Naive B cell (primary cell): ENCODE measurements at regions not wholly inside any gene's neighbourhood (a gene's known extent, or its start where the extent isn't known, plus 50 kb on each side); places are given as distances from the start of the nearest gene placed in this dataset.
"Not testable (repeated sequence)": the region's sequence is repeated elsewhere in the genome, so short reads cannot be mapped to it uniquely, and the experiment has no call there.

ENCODE experiments used
- ATAC-seq, 2 donors: fragments of 150-1000 bp; cut with Tn5 transposase; 2 replicates each; pipeline ENCODE4 v1.10.0; 2021; ENCODE audit warnings: low read depth in 2 of 2, mild to moderate bottlenecking in 2 of 2, moderate library complexity in 2 of 2
- DNase-seq: peaks from one replicate; pipeline ENCODE4 v3.0.0; 2022
- H3K27ac Mint-ChIP-seq, 6 donors: one replicate each; pipeline ENCODE4 v1.8.0; 2020 to 2022; ENCODE audit warnings: mild to moderate bottlenecking in 6 of 6, mixed read lengths in 6 of 6, moderate library complexity in 5 of 6, inconsistent platforms in 2 of 6
- H3K27me3 Mint-ChIP-seq, 3 donors: one replicate each; pipeline ENCODE4 v1.8.0; 2021 to 2022; ENCODE audit warnings: mixed read lengths in 3 of 3, mild to moderate bottlenecking in 1 of 3
- H3K36me3 Mint-ChIP-seq, 2 donors: one replicate each; pipeline ENCODE4 v1.8.0; 2020 to 2022; ENCODE audit warnings: mixed read lengths in 2 of 2, inconsistent platforms in 1 of 2, mild to moderate bottlenecking in 1 of 2
- H3K4me1 Mint-ChIP-seq, 3 donors: one replicate each; pipeline ENCODE4 v1.8.0; 2020 to 2022; ENCODE audit warnings: mixed read lengths in 3 of 3, inconsistent platforms in 1 of 3, mild to moderate bottlenecking in 1 of 3, moderate library complexity in 1 of 3
- H3K4me3 Mint-ChIP-seq, 8 donors: one replicate each; pipeline ENCODE4 v1.8.0; 2020 to 2022; ENCODE audit warnings: mild to moderate bottlenecking in 8 of 8, mixed read lengths in 8 of 8, moderate library complexity in 8 of 8, inconsistent platforms in 2 of 8
- H3K9me3 Mint-ChIP-seq, 7 donors: one replicate each; pipeline ENCODE4 v1.8.0; 2020 to 2022; ENCODE audit warnings: mixed read lengths in 7 of 7, mild to moderate bottlenecking in 5 of 7, inconsistent platforms in 2 of 7, moderate library complexity in 1 of 7

DNA sequence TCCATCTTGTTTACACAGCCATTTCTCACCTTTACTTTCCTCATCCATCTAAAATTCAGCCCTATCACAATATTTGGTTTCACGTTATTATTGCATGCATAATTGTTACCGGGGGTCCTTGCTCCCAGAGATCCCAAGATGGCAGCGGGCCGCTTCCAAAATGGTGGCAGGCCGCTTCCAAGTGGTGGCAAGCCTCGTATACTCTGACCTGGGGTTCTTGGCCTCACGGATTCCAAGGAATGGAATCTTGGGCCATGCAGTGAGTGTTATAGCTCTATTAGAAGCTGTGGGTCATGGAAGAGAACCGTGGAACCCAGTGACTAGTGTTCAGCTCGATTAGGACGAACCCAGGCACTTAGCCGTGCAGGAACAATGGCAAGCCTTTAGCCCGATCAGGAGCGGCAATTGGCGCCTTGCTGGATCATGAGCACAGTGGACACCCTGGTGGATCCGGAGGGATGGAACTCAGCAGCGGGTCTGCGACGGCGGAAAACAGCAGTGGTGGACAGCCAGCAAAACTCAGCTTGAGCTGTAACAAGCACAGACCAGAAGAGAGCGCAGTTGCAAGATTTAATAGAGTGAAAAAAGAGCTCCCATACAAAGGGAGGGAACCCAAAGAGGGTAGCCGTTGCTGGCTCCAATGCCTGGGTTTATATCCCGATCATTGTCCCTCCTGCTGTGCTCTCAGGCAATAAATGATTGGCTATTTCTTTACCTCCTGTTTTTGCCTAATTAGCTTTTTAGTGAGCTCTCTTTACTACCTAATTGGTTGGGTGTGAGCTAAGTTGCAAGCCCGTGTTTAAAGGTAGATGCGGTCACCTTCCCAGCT, 756.2 kb upstream of the CTNND2 start:
- not testable (repeated sequence) for ATAC-seq, H3K4me3 Mint-ChIP-seq, H3K36me3 Mint-ChIP-seq, H3K27me3 Mint-ChIP-seq, DNase-seq, H3K4me1 Mint-ChIP-seq
- Mint-ChIP-seq H3K9me3 (peaks cover 17 to 28% (median 21%) of the 10 kb centered on the region in 7 donors), H3K27ac (peak overlapping the region in 1 of 6 donors; percentile 73)

DNA sequence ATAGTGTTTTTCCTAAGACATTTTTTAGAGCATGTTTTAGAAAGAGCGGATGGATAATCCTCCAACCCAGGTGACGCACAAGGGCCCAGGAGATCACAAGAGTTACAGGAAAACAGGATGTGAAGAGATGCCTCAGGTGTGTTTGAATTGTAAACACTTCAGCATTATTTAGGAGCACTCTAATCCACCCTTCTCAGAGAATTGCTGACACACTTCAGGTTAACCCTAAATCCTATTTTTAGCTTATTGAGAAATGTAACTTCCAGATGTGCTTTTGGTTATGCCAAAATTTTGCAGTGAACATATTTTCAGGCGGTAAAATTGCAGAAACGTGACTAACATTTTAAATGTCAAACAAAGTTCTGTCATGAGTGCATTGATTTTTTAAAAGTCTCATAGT, 755.4 kb upstream of the CTNND2 start:
- Mint-ChIP-seq H3K36me3 (no peaks in the 10 kb centered on the region), H3K27me3 (no peaks in the 10 kb centered on the region), H3K9me3 (peaks cover 12 to 28% (median 17%) of the 10 kb centered on the region in 7 donors), H3K4me3 (no peak overlapping the region), H3K27ac (no peak overlapping the region), H3K4me1 (no peaks in the 10 kb centered on the region)
- DNase-seq: no peak
- ATAC-seq: no peak

DNA sequence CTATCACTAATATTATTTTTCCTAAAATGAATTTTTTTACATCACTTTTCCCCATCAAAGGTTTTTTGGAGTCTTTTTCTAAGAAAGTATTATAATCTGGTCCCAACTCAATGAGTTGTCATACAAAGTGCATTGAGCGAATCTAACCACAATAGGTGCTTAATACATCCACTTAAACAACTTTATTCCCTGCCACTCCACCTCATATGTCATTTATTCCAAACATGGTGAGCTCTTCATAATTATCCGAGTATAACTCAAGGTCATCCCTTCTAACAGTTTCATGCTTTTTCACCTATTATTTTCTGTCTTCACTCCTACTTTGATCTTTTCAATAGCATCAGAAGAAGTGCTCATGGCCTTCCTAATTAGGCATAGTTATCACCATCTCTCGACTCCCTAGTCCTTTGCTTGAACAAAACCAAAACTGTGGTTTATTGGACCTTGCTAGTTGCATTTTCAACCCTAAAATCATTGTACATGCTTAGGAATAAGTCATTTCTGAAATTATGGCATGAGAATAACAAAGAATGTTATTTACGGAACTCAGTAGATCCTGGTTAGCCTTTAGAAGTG, 754.7 kb upstream of the CTNND2 start:
- H3K27me3 Mint-ChIP-seq: no peaks in the 10 kb centered on the region
- DNase-seq (no peak), ATAC-seq (no peak)
- no peaks in the 10 kb centered on the region for H3K36me3 Mint-ChIP-seq
- H3K27ac Mint-ChIP-seq: no peak overlapping the region
- no peaks in the 10 kb centered on the region for H3K4me1 Mint-ChIP-seq
- H3K9me3 Mint-ChIP-seq: peaks cover 5 to 28% (median 14%) of the 10 kb centered on the region in 7 donors
- H3K4me3 Mint-ChIP-seq: no peak overlapping the region

DNA sequence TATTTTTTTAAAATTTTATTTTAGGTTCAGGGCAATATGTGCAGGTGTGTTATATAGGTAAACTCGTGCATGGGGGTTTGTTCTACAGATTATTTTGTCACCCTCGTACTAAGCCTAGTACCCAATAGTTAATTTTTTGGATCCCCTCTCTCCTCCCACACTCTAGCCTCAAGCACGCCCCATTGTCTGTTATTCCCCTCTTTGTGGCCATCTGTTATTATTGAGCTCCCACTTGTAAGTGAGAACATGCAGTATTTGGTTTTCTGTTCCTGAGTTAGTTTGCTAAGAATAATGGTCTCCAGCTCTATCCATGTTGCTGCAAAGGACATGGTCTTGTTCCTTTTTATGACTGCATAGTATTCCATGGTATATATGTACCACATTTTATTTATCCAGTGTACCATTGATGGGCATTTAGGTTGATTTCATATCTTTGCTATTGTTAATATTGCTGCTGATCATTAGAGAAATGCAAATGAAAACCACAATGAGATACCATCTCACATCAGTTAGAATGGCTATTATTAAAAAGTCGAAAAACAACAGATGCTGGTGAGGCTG, 753.7 kb upstream of the CTNND2 start:
- ATAC-seq, H3K4me3 Mint-ChIP-seq, H3K36me3 Mint-ChIP-seq, H3K27me3 Mint-ChIP-seq, H3K4me1 Mint-ChIP-seq, DNase-seq, H3K27ac Mint-ChIP-seq: not testable (repeated sequence)
- H3K9me3 Mint-ChIP-seq: peaks cover 4 to 24% (median 14%) of the 10 kb centered on the region in 7 donors

DNA sequence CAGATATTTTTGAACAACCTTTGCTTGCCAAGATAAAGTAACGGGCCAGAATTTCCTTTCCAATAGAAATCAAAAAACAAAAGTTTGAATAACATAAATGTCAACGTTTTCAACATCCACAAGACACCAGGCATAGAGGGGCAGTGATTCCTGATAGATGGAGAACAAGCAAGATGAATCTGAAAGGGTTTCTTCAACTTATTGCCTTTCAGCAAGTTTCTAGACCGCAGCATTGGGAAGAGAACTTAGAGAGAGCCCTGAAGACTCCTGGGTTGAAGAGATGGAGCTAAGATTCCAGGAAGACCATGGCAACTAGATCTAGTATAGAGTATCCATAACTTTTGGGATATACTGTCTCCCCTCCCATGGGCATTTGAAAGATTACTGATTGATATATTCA, 751.4 kb upstream of the CTNND2 start:
- Mint-ChIP-seq H3K4me3 (no peak overlapping the region), H3K36me3 (no peaks in the 10 kb centered on the region), H3K27me3 (no peaks in the 10 kb centered on the region), H3K9me3 (peaks cover 4 to 17% (median 10%) of the 10 kb centered on the region in 7 donors), H3K4me1 (no peaks in the 10 kb centered on the region), H3K27ac (no peak overlapping the region)
- no peak for DNase-seq
- ATAC-seq: no peak

DNA sequence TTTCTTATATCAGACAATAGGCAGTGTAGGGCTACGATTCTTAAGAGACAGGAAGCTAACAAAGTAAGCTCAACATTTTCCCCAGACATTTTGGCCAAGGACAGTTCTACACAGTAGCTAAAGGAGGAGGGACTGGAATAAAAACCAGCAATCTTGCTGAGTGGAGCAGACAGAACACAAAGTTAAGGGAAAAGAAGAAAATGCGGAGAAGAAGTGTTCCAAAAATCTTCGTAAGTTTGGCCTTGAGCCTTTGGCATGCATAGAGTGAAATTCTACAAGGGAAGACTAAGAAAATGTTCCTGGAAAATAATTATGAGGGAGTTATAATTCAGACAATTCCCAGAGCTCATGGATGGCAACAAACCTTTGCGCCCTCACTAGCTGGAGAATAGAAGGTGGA, 748.0 kb upstream of the CTNND2 start:
- ATAC-seq (no peak), DNase-seq (no peak)
- no peak overlapping the region for H3K4me3 Mint-ChIP-seq
- no peaks in the 10 kb centered on the region for H3K4me1 Mint-ChIP-seq
- no peak overlapping the region for H3K27ac Mint-ChIP-seq
- no peaks in the 10 kb centered on the region for H3K36me3 Mint-ChIP-seq
- no peaks in the 10 kb centered on the region for H3K27me3 Mint-ChIP-seq
- peaks cover 0 to 9% (median 4%) of the 10 kb centered on the region in 7 donors for H3K9me3 Mint-ChIP-seq

DNA sequence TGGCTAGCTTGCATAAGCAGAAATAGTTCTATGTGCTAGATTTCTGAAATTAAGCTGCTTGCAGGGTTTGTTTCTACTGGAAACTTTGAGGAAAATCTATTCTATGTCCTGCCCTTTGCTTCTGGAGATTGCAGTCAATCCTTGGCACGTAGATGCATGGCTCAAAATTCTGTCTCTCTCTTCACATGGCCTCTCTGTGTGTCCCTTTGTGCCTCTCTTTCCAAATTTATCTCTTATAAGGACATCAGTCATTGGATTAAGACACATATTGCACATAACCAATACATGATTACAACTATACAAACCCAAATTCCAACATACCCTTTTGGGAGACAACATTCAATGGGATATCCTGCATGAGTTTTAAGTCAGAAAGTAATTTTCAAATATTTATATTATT, 744.3 kb upstream of the CTNND2 start:
- Mint-ChIP-seq H3K4me3 (no peak overlapping the region), H3K27me3 (no peaks in the 10 kb centered on the region), H3K9me3 (peaks cover 0 to 8% (median 5%) of the 10 kb centered on the region in 7 donors), H3K36me3 (no peaks in the 10 kb centered on the region), H3K4me1 (no peaks in the 10 kb centered on the region), H3K27ac (no peak overlapping the region)
- ATAC-seq (no peak), DNase-seq (no peak)

DNA sequence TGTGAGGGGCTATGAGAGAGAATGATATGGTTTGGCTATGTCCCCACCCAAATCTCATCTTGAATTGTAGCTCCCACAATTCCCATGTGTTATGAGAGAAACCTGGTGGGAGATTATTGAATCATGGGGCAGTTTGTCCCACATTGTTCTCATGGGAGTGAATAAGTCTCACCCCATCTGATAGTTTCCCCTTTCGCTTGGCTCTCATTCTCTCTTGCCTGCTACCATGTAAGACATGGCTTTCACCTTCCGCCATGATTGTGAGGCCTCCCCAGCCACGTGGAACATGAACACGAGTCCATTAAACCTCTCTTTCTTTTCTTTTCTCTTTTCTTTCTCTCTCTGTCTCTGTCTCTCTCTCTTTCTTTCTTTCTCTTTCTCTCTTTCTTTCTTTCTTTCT, 743.4 kb upstream of the CTNND2 start:
- peaks cover 0 to 8% (median 5%) of the 10 kb centered on the region in 7 donors for H3K9me3 Mint-ChIP-seq
- no peaks in the 10 kb centered on the region for H3K4me1 Mint-ChIP-seq
- no peak overlapping the region for H3K27ac Mint-ChIP-seq
- no peak for ATAC-seq
- no peaks in the 10 kb centered on the region for H3K36me3 Mint-ChIP-seq
- no peaks in the 10 kb centered on the region for H3K27me3 Mint-ChIP-seq
- H3K4me3 Mint-ChIP-seq: peak overlapping the region in 1 of 8 donors; percentile 22
- no peak for DNase-seq

DNA sequence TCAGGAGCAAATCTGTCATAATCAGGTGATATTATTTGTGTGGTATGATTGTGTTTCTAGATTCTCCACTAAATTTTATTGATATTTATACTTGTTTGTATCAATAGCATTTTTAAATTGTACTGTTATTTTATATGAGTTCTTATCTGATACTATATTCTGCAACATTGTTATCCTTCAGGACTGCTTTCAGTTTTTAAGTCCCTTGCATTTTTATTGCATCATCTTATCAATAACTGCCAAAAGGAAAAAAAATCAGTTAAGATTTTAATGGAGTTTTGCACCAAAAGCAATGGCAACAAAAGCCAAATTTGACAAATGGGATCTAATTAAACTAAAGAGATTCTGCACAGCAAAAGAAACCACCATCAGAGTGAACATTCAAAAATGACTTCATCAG, 741.3 kb upstream of the CTNND2 start:
- DNase-seq (no peak), ATAC-seq (no peak)
- H3K9me3 Mint-ChIP-seq: peaks cover 0 to 8% (median 5%) of the 10 kb centered on the region in 7 donors
- H3K4me3 Mint-ChIP-seq: no peak overlapping the region
- H3K27me3 Mint-ChIP-seq: no peaks in the 10 kb centered on the region
- H3K4me1 Mint-ChIP-seq: no peaks in the 10 kb centered on the region
- no peak overlapping the region for H3K27ac Mint-ChIP-seq
- no peaks in the 10 kb centered on the region for H3K36me3 Mint-ChIP-seq

DNA sequence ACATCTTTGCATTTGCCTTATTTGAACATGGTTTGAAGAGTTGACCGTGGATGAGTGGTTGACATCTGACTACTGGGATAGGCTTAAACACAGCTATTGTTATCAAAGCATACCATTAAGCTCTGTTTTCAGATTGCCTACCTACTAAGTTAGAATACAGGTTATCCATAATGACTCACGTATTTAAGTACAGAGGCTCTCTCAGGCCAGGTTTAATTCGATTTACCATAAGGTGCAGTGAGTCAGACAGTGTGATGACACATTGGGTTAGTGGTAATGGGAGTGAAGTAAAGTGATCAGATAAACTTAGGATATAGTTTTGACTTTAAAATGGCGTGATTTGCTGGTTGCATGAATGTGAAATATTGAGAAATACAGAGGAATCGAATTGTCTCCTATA, 732.0 kb upstream of the CTNND2 start:
- ATAC-seq (no peak), DNase-seq (no peak)
- peaks cover 0 to 15% (median 6%) of the 10 kb centered on the region in 7 donors for H3K9me3 Mint-ChIP-seq
- H3K27me3 Mint-ChIP-seq: no peaks in the 10 kb centered on the region
- H3K4me1 Mint-ChIP-seq: no peaks in the 10 kb centered on the region
- no peaks in the 10 kb centered on the region for H3K36me3 Mint-ChIP-seq
- no peak overlapping the region for H3K4me3 Mint-ChIP-seq
- no peak overlapping the region for H3K27ac Mint-ChIP-seq

DNA sequence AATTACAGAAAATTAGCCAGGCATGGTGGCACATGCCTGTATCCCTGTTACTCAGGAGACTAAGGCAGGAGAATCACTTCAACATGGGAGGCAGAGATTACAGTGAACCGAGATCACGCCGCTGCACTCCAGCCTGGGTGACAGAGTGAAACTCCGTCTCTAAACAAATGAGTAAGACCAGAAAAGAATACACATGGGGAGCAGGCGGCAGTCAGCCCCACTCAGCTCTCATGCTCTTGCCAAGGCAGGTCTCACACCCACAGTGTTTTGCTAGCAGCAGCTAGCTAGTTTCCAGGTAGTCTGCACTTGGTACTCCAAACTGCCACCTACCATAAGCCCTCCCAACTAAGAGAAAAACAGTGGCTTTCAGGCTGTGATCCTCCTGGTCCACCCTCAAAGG, 722.3 kb upstream of the CTNND2 start:
- no peak for DNase-seq
- H3K4me1 Mint-ChIP-seq: no peaks in the 10 kb centered on the region
- no peaks in the 10 kb centered on the region for H3K36me3 Mint-ChIP-seq
- H3K4me3 Mint-ChIP-seq: no peak overlapping the region
- no peaks in the 10 kb centered on the region for H3K27me3 Mint-ChIP-seq
- no peak for ATAC-seq
- peaks cover 2 to 11% (median 8%) of the 10 kb centered on the region in 7 donors for H3K9me3 Mint-ChIP-seq
- no peak overlapping the region for H3K27ac Mint-ChIP-seq

DNA sequence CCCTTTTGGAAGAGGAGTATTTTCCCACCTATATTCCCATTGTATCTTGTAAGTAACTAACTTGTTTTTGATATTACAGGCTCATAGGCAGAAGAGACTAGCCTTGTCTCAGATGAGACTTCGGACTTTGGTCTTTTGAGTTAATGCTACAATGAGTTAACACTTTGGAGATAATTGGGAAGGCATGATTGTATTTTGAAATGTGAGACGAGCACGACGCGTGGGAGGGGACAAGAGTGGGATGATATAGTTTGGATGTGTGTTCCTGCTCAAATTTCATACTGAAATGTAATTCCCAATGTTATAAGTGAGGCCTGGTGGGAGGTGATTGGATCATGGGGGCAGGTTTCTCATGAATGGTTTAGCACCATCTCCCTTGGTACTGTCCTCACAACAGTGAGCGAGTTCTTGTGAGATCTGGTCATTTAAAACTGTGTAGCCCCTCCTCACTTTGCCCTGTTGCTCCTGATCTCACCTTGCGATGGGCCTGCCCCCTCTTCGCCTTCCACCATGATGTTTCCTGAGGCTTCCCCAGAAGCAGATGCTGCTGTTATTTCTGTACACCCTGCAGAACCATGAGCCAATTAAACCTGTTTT, 721.5 kb upstream of the CTNND2 start:
- no peak overlapping the region for H3K4me3 Mint-ChIP-seq

DNA sequence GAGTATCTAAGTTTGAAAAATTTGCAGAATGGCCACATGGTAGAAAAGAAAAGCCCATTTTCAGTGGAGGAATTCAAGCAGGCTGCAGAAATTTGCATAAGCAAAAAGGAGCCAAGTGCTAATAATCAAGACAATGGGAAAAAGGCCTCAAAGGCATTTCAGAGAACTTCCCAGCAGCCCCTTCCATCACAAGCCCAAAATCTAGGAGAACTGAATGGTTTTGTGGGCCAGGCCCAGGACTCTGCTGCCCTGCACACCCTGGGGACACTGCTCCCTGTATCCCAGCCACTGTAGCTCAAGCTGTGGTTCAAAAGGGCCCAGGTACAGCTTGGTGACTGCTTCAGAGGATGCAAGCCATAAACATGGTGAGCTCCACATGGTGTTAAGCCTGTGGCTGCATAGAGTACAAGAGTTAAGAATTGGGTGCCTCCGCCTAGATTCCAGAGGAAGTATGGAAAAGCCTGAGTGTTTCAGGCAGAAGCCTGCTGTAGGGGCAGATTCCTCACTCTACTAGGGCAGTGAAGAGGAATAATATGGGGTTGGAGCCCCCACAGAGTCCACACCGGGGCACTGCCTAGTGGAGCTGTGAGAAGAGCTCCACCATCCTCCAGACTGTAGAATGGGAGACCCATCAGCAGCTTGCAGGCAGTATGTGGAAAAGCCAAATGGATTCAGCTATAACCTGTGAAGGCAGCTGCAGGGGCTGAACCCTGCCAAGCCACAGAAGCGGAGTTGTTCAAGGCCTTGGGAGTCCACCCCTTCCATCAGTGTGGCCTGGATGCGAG, 720.7 kb upstream of the CTNND2 start:
- Mint-ChIP-seq H3K36me3 (no peaks in the 10 kb centered on the region), H3K9me3 (peaks cover 2 to 21% (median 8%) of the 10 kb centered on the region in 7 donors), H3K27ac (no peak overlapping the region), H3K27me3 (no peaks in the 10 kb centered on the region), H3K4me3 (no peak overlapping the region), H3K4me1 (no peaks in the 10 kb centered on the region)
- ATAC-seq (no peak), DNase-seq (no peak)

More for the DNA sequence above, 721.5 kb upstream of the CTNND2 start:
- no peak for DNase-seq
- Mint-ChIP-seq H3K4me1 (no peaks in the 10 kb centered on the region), H3K27ac (no peak overlapping the region), H3K9me3 (peaks cover 2 to 17% (median 8%) of the 10 kb centered on the region in 7 donors), H3K27me3 (no peaks in the 10 kb centered on the region), H3K36me3 (no peaks in the 10 kb centered on the region)
- no peak for ATAC-seq
